Endothelial cell of umbilical vein (primary cell): ENCODE measurements at regions not wholly inside any gene's neighbourhood (a gene's known extent, or its start where the extent isn't known, plus 50 kb on each side); places are given as distances from the start of the nearest gene placed in this dataset.

Experiments
- BruUV-seq: library from RNA; stranded (reverse); fragments of 400-500 nt; replicated peaks from 2 replicates; lab custom pipeline; 2021; lab: Mats Ljungman, UMichigan
- CTCF ChIA-PET: fragments of 300-600, 350-600 bp; sonication (Branson Sonifier 250); formaldehyde crosslinking; loops from one replicate; lab custom pipeline; 2021; ENCODE audit warnings: antibody characterized with exemption, inconsistent platforms; lab: Charles Lee
- POLR2A ChIA-PET: fragments of 300-600, 350-600 bp; sonication (Branson Sonifier 250); formaldehyde crosslinking; loops from one replicate; lab custom pipeline; 2021; ENCODE audit warnings: antibody characterized with exemption, inconsistent platforms; lab: Charles Lee
- DNase-seq: peaks from one replicate; pipeline ENCODE4 v3.0.0-alpha.2; 2011; ENCODE audit warnings: low read depth, low spot score
- FAIRE-seq: peaks from 2 replicates; lab custom pipeline; 2011; peaks lifted over from hg19 to GRCh38; lab: Jason Lieb, UNC
- H2AFZ ChIP-seq: 2 replicates; pipeline ENCODE4 v1.6.0; 2012; ENCODE audit warnings: low read depth, low read length, control low read depth, inconsistent platforms
- H3K27ac ChIP-seq: 2 replicates; pipeline ENCODE4 v1.5.1; 2011; ENCODE audit warnings: low read depth, mild to moderate bottlenecking, control low read depth, low read length, moderate library complexity; ENCODE audit not compliant: insufficient read depth
- H3K27me3 ChIP-seq, 2 experiments: 2 replicates each; pipeline versions ENCODE4 v1.6.0 to v1.6.1; 2011; ENCODE audit warnings: low read length in 2 of 2, mixed read lengths in 1 of 2; ENCODE audit not compliant: control insufficient read depth in 2 of 2, insufficient read depth in 2 of 2
- H3K36me3 ChIP-seq, 2 experiments: 2 replicates in 1 of 2; 3 replicates in 1 of 2; pipeline ENCODE4 v1.5.1; 2011; ENCODE audit warnings: low read length in 2 of 2, mild to moderate bottlenecking in 1 of 2, moderate library complexity in 1 of 2; ENCODE audit not compliant: control insufficient read depth in 2 of 2, insufficient read depth in 2 of 2; ENCODE audit errors: extremely low read depth in 1 of 2
- H3K4me1 ChIP-seq: 3 replicates; pipeline ENCODE4 v1.5.1; 2011; ENCODE audit warnings: mild to moderate bottlenecking, low read length; ENCODE audit not compliant: control insufficient read depth, insufficient read depth; ENCODE audit errors: extremely low read depth
- H3K4me2 ChIP-seq: 2 replicates; pipeline ENCODE4 v1.6.1; 2011; ENCODE audit warnings: low read length, control low read depth, mixed read lengths; ENCODE audit not compliant: insufficient read depth
- H3K4me3 ChIP-seq, 3 experiments: fragments of 200-600 bp in 1 of 3; sonication (generic), shearing (Covaris generic) in 1 of 3; replicated peaks in 1 of 3; 2 replicates each; pipeline ENCODE4 v1.5.1; 2011 to 2016; ENCODE audit warnings: control low read depth in 3 of 3, low read length in 3 of 3, mild to moderate bottlenecking in 2 of 3, inconsistent platforms in 1 of 3, low read depth in 1 of 3, moderate library complexity in 1 of 3; ENCODE audit not compliant: insufficient read depth in 1 of 3
- H3K79me2 ChIP-seq: 2 replicates; pipeline ENCODE4 v1.6.0; 2012; ENCODE audit warnings: low read length, inconsistent platforms; ENCODE audit not compliant: control insufficient read depth, insufficient read depth
- H3K9ac ChIP-seq: replicated peaks from 2 replicates; pipeline ENCODE3; 2011; ENCODE audit warnings: low read length, control low read depth; ENCODE audit not compliant: insufficient read depth; ENCODE audit errors: extremely low read depth
- H3K9me1 ChIP-seq: replicated peaks from 3 replicates; pipeline ENCODE4 v1.6.0; 2011; ENCODE audit warnings: mild to moderate bottlenecking, low read length; ENCODE audit not compliant: control insufficient read depth, insufficient read depth; ENCODE audit errors: extremely low read depth
- H3K9me3 ChIP-seq: replicated peaks from 2 replicates; pipeline ENCODE4 v1.5.1; 2012; ENCODE audit warnings: low read length, inconsistent platforms; ENCODE audit not compliant: control insufficient read depth, insufficient read depth
- H4K20me1 ChIP-seq: replicated peaks from 2 replicates; pipeline ENCODE3; 2011; ENCODE audit warnings: mild to moderate bottlenecking, low read length; ENCODE audit not compliant: control insufficient read depth, insufficient read depth; ENCODE audit errors: extremely low read depth
- CTCF ChIP-seq, 2 donors: IDR thresholded peaks; 1 replicate in 1 of 2; 2 replicates in 1 of 2; pipeline ENCODE4 v1.5.1; 2011; ENCODE audit warnings: low read length in 2 of 2, mild to moderate bottlenecking in 2 of 2, moderate library complexity in 2 of 2, control low read depth in 1 of 2, inconsistent platforms in 1 of 2, low read depth in 1 of 2; ENCODE audit not compliant: insufficient read depth in 1 of 2; ENCODE audit errors: extremely low read depth in 1 of 2
- EZH2 ChIP-seq: IDR thresholded peaks from 2 replicates; pipeline ENCODE4 v1.6.1; 2012; ENCODE audit warnings: borderline replicate concordance, low read depth, mild to moderate bottlenecking, moderate library complexity, low read length, inconsistent platforms; ENCODE audit not compliant: severe bottlenecking
- FOS ChIP-seq: IDR thresholded peaks from 2 replicates; pipeline ENCODE4 v1.6.1; 2011; ENCODE audit warnings: mild to moderate bottlenecking, low read length, moderate library complexity, borderline replicate concordance; ENCODE audit not compliant: insufficient read depth
- GATA2 ChIP-seq: IDR thresholded peaks from 2 replicates; pipeline ENCODE4 v1.7.0; 2011; ENCODE audit warnings: low read depth, mild to moderate bottlenecking, moderate library complexity, mixed read lengths, low read length; ENCODE audit not compliant: insufficient read length, insufficient read depth
- JUN ChIP-seq: IDR thresholded peaks from 2 replicates; pipeline ENCODE4 v1.6.1; 2011; ENCODE audit warnings: borderline replicate concordance, low read depth; ENCODE audit not compliant: insufficient read length, insufficient read depth
- MAX ChIP-seq: IDR thresholded peaks from 2 replicates; pipeline ENCODE4 v1.6.1; 2011; ENCODE audit not compliant: insufficient read depth, insufficient read length
- MYC ChIP-seq: IDR thresholded peaks from one replicate; pipeline ENCODE4 v1.6.1; 2011; ENCODE audit warnings: mild to moderate bottlenecking, low read depth, low read length
- POLR2A ChIP-seq: IDR thresholded peaks from 2 replicates; pipeline ENCODE4 v1.6.1; 2012; ENCODE audit warnings: low read depth, mild to moderate bottlenecking, control low read depth, low read length
- POLR2AphosphoS5 ChIP-seq: IDR thresholded peaks from 2 replicates; pipeline ENCODE4 v1.6.1; 2012; ENCODE audit warnings: low read depth, mild to moderate bottlenecking, control low read depth, low read length, moderate library complexity; ENCODE audit not compliant: insufficient read depth
- dilution Hi-C: fragments of 300-500 bp; cut with MboI; formaldehyde crosslinking; loops from one replicate; pipeline ENCODE4 v1.15.0; 2019; ENCODE audit warnings: low sequenced_read_pairs; ENCODE audit not compliant: extremely low pct_ligation_motif_present
- intact Hi-C: fragments of 100-400 bp; cut with micrococcal nuclease; formaldehyde crosslinking; loops from one replicate; pipeline ENCODE4 v1.10.0; 2022

GRCh38 chr1:230509281-230509977 is 83.3 kb upstream of the PGBD5 start:
- no peaks in the 10 kb centered on the region for H4K20me1 ChIP-seq
- H3K36me3 ChIP-seq: no peaks in the 10 kb centered on the region
- H3K9me3 ChIP-seq: no peaks in the 10 kb centered on the region
- no peak for DNase-seq
- no TSS peak for BruUV-seq
- dilution Hi-C loops: no loop called here
- no peaks in the 10 kb centered on the region for H3K27me3 ChIP-seq
- H3K79me2 ChIP-seq: no peaks in the 10 kb centered on the region
- no peak overlapping the region for H3K27ac ChIP-seq
- no peaks in the 10 kb centered on the region for H3K9me1 ChIP-seq
- TF ChIP-seq CTCF (IDR thresholded peaks at IDR 0.05; ENCODE audit: extremely low read depth in 1 of 2, insufficient read depth in 1 of 2, low read depth in 1 of 2, low read length in 2 of 2) (no peak), MYC (no peak), POLR2A (no peak), GATA2 (no peak), POLR2AphosphoS5 (no peak), FOS (no peak), JUN (no peak), MAX (no peak), EZH2 (no peak)
- no peak overlapping the region for H3K9ac ChIP-seq
- no peak overlapping the region for H3K4me2 ChIP-seq
- intact Hi-C loops: no loop called here
- H2AFZ ChIP-seq: no peak overlapping the region
- H3K4me1 ChIP-seq: no peaks in the 10 kb centered on the region
- POLR2A ChIA-PET: no interaction called here
- no peak for FAIRE-seq
- CTCF ChIA-PET: no interaction called here
- no peak overlapping the region for H3K4me3 ChIP-seq
